GM12873 (cell line): ENCODE measurements at regions not wholly inside any gene's neighbourhood (a gene's known extent, or its start where the extent isn't known, plus 50 kb on each side); places are given as distances from the start of the nearest gene placed in this dataset.

Source experiments
- CTCF ChIP-seq: IDR thresholded peaks from 2 replicates; pipeline ENCODE4 v1.5.1; 2012; ENCODE audit warnings: low read depth, mild to moderate bottlenecking, moderate library complexity, low read length, control low read depth; ENCODE audit not compliant: insufficient read depth; ENCODE audit errors: missing control alignments

- no peak for TF ChIP-seq CTCF
Measured at GRCh38 chr3:161941891-161942290, 445.3 kb downstream of the OTOL1 start.

- TF ChIP-seq CTCF = no peak
Measured at GRCh38 chr3:161946443-161946960, 449.9 kb downstream of the OTOL1 start.

GRCh38 chr3:161950318-161950868 lies 453.8 kb downstream of the OTOL1 start:
- TF ChIP-seq CTCF = no peak

GRCh38 chr3:161957467-161957866 lies 460.9 kb downstream of the OTOL1 start:
- TF ChIP-seq CTCF = no peak

- no peak for TF ChIP-seq CTCF
Measured at GRCh38 chr3:161964857-161965256, 468.2 kb downstream of the OTOL1 start.

- no peak for TF ChIP-seq CTCF
Measured at GRCh38 chr3:161969867-161970266, 473.3 kb downstream of the OTOL1 start.

GRCh38 chr3:161975201-161975600 lies 478.6 kb downstream of the OTOL1 start:
- TF ChIP-seq CTCF = no peak
